GM12801 (cell line): ENCODE measurements at regions not wholly inside any gene's neighbourhood (a gene's known extent, or its start where the extent isn't known, plus 50 kb on each side); places are given as distances from the start of the nearest gene placed in this dataset.

ENCODE experiments used
- CTCF ChIP-seq: IDR thresholded peaks from one replicate; pipeline ENCODE4 v1.5.1; 2011; ENCODE audit warnings: control low read depth; ENCODE audit not compliant: insufficient read length; ENCODE audit errors: extremely low read depth

DNA sequence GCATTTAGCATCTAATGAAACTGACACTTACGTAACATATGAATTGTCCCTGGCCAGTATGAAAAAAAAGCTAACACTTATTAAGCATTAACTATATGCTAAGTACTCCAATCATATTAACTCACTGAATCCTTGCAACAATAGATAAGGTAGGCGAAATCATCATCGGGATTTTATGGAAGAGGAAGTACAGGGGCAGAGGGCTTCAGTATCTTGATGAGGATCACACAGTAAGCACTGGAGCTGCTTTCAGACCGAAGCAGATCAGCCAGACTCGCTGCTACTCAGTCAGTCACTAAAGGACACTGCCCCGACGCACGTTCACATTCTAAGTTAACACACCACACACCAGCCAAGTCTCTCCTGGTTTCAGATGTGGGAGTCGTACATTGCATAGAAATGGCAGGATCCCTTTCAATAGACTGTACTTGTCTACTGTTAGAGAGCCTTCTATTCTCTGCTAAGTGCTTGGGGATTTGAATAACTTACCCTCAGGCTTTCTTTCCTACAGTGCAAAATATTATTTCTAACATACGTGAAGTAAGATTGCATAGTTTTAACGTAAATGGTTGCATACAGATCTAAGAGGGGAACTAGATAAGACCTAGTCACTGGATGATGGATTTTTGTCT, 540.2 kb upstream of the TENM3 start:
- TF ChIP-seq CTCF, result no peak

DNA sequence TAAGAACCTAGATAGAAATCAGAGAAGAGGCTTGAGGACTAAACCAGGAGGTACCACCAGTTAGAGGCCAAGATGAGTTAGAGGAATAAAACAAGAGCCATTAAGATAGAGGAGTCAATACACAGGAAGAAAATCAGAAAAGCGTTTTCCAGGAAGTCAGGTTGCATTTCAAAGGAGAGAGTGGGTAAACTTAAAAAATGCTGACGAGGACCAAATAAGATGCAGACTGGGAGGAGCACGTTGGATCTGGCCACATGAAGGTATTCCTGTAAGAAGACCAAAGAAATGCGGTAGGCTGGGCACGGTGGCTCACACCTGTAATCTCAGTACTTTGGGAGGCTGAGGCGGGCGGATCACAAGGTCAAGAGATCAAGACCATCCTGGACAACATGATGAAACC, 533.1 kb upstream of the TENM3 start:
- TF ChIP-seq CTCF, result no peak

DNA sequence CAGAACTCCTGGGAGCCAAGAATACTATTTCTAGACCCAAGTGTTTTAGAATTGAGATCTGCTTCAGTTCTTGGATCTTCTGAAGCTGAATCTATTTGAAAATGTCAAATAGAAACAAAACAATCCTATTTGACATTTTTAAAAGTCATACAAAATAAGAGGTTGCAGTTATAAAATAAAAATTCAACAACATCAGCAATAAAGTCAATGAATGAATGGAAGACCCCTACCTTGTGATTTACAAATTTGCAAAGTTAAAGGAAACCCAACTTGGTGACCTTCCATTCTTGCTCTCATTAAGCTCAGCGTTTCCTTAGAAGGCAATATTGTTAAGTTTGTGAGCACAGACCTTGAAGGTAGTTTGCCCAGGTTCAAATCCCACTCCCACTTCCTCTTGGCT, 531.8 kb upstream of the TENM3 start:
- no peak for TF ChIP-seq CTCF

DNA sequence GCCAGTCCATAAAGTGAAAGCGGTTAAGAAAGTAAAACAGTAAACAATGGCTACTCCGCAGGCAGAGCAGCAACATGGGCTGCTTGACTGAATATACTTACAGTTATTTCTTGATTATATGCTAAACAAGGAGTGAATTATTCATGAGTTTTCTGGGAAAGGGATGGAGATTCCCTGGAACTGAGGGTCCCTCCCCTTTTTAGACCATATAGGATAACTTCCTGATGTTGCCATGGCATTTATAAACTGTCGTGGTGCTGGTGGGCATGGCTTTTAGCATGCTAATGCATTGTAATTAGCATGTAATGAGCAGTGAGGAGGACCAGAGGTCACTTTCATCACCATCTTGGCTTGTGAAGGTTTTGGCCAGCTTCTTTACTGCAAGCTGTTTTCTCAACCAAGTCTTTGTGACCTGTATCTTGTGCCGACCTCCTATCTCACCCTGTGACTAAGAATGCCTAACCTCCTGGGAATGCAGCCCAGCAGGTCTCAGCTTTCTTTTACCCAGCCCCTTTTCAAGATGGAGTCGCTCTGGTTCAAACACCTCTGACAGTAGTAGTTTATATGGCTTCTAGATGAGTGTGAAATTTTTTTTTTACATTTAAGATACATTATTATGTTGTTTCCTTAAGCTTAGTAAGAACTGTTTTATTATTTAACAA, 514.8 kb upstream of the TENM3 start:
- no peak for TF ChIP-seq CTCF

DNA sequence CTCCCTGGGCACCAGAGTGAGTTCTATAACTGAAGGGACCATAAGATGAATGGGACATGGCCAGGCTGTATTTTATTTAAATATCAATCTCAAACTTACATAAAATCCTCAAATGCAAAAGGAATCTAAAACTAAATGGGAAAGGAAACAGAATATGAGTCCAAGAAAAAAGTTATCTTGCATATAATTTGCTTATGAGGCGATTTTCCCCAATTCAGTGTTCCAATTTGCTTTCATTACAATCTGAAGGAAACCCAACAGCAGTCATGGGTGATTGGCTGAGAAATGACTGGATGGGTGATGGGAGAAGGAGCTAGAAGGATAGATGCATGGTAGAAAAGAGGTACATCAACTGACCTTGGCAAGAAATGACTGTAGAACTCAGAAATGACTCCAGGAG, 511.3 kb upstream of the TENM3 start:
- TF ChIP-seq CTCF, result no peak

DNA sequence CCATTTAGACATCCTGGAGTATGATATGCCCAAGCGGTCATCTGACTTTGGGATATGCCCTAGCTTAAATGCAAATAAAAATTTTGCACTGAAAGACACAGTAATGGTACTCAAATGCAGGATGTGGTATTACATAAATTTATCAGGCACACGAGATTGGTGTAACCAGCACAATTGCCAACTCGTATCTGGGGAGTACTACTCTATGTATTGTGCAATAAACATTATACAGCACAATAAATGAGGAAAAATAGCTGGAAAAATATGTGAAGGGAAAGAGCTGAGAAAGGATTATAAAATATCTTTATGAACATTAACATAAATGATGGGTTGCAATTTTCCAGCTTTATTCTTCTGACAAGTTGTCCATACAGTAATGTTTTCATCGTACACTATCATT, 505.5 kb upstream of the TENM3 start:
- no peak for TF ChIP-seq CTCF

GRCh38 chr4:181739031-181739430, 504.2 kb upstream of the TENM3 start:
- TF ChIP-seq CTCF, result no peak
